Activated CD8-positive, alpha-beta memory T cell treated with anti-CD3 and anti-CD28 coated beads for 36 hours (primary cell): ENCODE measurements at regions not wholly inside any gene's neighbourhood (a gene's known extent, or its start where the extent isn't known, plus 50 kb on each side); places are given as distances from the start of the nearest gene placed in this dataset.

Experiments
- CTCF ChIA-PET: fragments of 350-600 bp; sonication (Branson Sonifier 250); formaldehyde crosslinking; loops from one replicate; lab custom pipeline; 2021; ENCODE audit warnings: antibody characterized with exemption; lab: Charles Lee
- POLR2A ChIA-PET: fragments of 350-600 bp; sonication (Branson Sonifier 250); formaldehyde crosslinking; loops from one replicate; lab custom pipeline; 2021; ENCODE audit warnings: antibody characterized with exemption; lab: Charles Lee

- ChIA-PET CTCF (no interaction called here), POLR2A (no interaction called here)
Measured at GRCh38 chr14:98341211-98341610, 930.8 kb downstream of the BCL11B start.

- CTCF ChIA-PET: no interaction called here
- POLR2A ChIA-PET: no interaction called here
Measured at GRCh38 chr14:98345161-98345560, 926.8 kb downstream of the BCL11B start.

GRCh38 chr14:98347686-98348085 is 924.3 kb downstream of the BCL11B start:
- ChIA-PET POLR2A (no interaction called here), CTCF (no interaction called here)

GRCh38 chr14:98348505-98348904 is 923.5 kb downstream of the BCL11B start:
- CTCF ChIA-PET: interaction anchor here (0.8 kb wide), 1 partner anchor 24 kb away, joined by 3 read pairs; no protein-coding TSS in a partner anchor
- POLR2A ChIA-PET: no interaction called here

- ChIA-PET CTCF (no interaction called here), POLR2A (no interaction called here)
Measured at GRCh38 chr14:98350213-98350612, 921.8 kb downstream of the BCL11B start.

- CTCF ChIA-PET: no interaction called here
Measured at GRCh38 chr14:98364961-98365360, 907.0 kb downstream of the BCL11B start.

GRCh38 chr14:98366429-98366828 is 905.6 kb downstream of the BCL11B start:
- ChIA-PET CTCF (no interaction called here), POLR2A (no interaction called here)

More at GRCh38 chr14:98364961-98365360, 907.0 kb downstream of the BCL11B start:
- POLR2A ChIA-PET: no interaction called here

- CTCF ChIA-PET: no interaction called here
- POLR2A ChIA-PET: no interaction called here
Measured at GRCh38 chr14:98368221-98368620, 903.8 kb downstream of the BCL11B start.

- POLR2A ChIA-PET: no interaction called here
- CTCF ChIA-PET: no interaction called here
Measured at GRCh38 chr14:98368916-98369315, 903.1 kb downstream of the BCL11B start.

GRCh38 chr14:98369344-98369743 is 902.7 kb downstream of the BCL11B start:
- ChIA-PET POLR2A (no interaction called here), CTCF (no interaction called here)

- ChIA-PET CTCF (no interaction called here), POLR2A (no interaction called here)
Measured at GRCh38 chr14:98370352-98370751, 901.6 kb downstream of the BCL11B start.

GRCh38 chr14:98371141-98371540 is 900.9 kb downstream of the BCL11B start:
- CTCF ChIA-PET: no interaction called here
- POLR2A ChIA-PET: no interaction called here

GRCh38 chr14:98374136-98374535 is 897.9 kb downstream of the BCL11B start:
- ChIA-PET CTCF (no interaction called here), POLR2A (no interaction called here)

GRCh38 chr14:98375566-98375965 is 896.4 kb downstream of the BCL11B start:
- CTCF ChIA-PET: no interaction called here
- POLR2A ChIA-PET: no interaction called here

GRCh38 chr14:98379830-98380229 is 892.2 kb downstream of the BCL11B start:
- ChIA-PET CTCF (no interaction called here), POLR2A (no interaction called here)

- POLR2A ChIA-PET: no interaction called here
- CTCF ChIA-PET: no interaction called here
Measured at GRCh38 chr14:98382662-98383061, 889.3 kb downstream of the BCL11B start.

- ChIA-PET CTCF (no interaction called here), POLR2A (no interaction called here)
Measured at GRCh38 chr14:98385851-98386250, 886.1 kb downstream of the BCL11B start.

GRCh38 chr14:98391061-98391460 is 880.9 kb downstream of the BCL11B start:
- POLR2A ChIA-PET: no interaction called here
- CTCF ChIA-PET: no interaction called here

GRCh38 chr14:98393527-98393926 is 878.5 kb downstream of the BCL11B start:
- ChIA-PET POLR2A (no interaction called here), CTCF (no interaction called here)

- CTCF ChIA-PET: no interaction called here
- POLR2A ChIA-PET: no interaction called here
Measured at GRCh38 chr14:98404811-98405210, 867.2 kb downstream of the BCL11B start.

- POLR2A ChIA-PET: interaction anchor here (0.6 kb wide), 1 partner anchor 867 kb away, joined by 8 read pairs; no protein-coding TSS in a partner anchor
Measured at GRCh38 chr14:98408024-98408555, 863.9 kb downstream of the BCL11B start.

GRCh38 chr14:98408713-98409112 is 863.3 kb downstream of the BCL11B start:
- POLR2A ChIA-PET: no interaction called here
- CTCF ChIA-PET: no interaction called here

More at GRCh38 chr14:98408024-98408555, 863.9 kb downstream of the BCL11B start:
- CTCF ChIA-PET: no interaction called here
